ENCODE measurements at regions not wholly inside any gene's neighbourhood (a gene's known extent, or its start where the extent isn't known, plus 50 kb on each side); places are given as distances from the start of the nearest gene placed in this dataset.

DNA sequence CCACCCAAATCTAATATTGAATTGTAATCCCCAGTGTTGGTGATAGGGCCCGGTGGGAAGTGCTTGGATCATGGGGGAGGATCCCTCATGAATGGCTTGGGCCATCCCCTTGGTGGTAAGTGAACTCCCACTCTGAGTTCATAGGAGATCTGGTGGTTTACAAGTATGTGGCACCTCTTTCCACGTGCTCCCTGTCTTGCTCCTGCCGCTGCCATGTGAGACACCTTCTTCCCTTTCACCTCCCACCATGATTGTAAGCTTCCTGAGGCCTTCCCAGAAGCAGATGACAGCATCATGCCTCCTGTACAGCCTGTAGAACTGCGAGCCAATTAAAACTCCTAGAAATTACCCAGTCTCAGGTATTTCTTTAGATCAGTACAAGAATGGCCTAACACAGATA, 150.8 kb downstream of the SH3BGRL2 start:
- intact Hi-C loops (cut with DNase I): no loop called here
- DNase-seq: no peak

DNA sequence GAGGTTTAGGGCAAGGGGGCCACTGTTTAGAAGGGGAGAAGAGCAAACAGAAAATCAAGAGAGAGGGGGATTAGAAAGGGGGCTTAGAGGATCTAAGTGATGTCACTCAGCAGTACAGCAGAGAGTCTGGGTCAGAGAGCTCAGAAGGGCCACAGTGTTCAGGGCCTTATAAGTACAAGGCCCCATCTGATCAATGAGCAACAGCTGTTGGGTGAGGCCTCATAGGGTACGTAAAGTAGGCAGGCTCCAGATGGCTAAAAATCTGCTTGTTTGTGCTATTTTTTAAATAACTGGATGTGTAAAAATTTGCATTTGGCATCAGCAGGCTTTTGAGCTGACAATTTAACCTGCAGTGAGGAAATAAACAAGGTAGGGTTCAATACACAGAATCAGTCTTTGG, 149.8 kb downstream of the SH3BGRL2 start:
- intact Hi-C loops (cut with DNase I): no loop called here
- no peak for DNase-seq

DNA sequence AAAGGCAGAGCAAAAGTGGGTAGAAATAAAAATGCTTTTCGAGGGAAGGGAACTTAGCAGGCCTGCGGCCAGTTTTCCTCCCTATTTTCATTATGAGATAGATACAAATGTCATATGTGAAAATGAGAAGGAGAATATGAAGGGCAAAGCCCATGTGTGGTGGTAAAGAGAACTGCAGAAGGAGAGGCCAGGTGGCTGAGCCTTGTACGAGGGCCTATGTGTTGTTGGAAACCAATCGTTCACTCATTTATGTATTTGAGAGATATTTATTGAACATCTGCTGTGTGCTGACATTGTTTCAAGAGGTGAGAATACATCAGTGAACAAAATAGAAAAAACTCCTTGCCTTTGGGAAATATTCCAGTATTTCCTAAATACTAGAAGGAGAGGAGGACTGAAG, 147.7 kb downstream of the SH3BGRL2 start:
- no peak for DNase-seq
- intact Hi-C loops (cut with DNase I): loop anchor here (5.0 kb wide), 1 partner anchor 88 kb away; no protein-coding TSS in a partner anchor

DNA sequence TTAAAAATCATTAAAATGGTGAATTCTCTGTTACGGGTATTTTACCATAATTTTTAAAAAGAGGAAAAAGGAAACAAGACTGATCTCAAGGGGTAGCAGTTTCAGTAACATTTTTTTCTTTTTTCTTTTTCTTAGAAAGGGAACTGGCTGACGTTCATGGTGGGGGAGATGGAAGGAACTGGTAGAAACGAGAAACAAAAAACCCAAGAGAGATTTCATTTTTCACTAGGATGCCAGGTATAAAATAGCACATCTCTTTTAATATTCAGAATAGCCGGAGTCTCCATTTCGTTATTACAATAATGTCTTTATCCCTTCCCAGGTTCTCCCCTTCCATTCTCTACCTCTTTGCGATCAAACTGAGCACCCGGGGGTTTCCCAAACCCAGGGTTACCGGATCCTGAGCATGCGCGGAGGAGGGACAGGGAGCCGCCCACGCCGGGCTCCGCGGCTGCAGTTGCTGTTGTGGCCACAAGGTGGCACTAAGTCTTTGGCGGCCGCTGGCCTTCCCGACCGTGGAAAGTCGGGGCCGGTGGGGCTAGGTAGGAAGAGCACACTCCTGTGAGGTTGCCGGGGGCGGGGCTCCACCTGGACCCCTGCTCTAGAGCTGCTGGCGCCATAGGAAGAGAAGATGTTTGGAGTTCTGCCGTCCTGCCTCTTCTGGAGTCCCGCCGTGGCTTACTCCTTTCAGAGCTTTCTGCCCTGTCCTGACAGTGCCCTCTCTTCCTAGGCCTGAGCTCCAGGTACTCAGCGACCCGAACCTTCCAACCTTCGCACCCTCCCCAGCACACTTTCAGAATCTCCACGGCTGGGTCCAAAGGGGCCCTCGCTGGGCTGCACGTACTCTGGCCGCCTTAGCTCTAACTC, 146.8 kb downstream of the SH3BGRL2 start:
- intact Hi-C loops (cut with DNase I): loop anchor here (5.0 kb wide), 1 partner anchor 89 kb away; no protein-coding TSS in a partner anchor
- peak; percentile 62 to 93 (median 84) for DNase-seq

DNA sequence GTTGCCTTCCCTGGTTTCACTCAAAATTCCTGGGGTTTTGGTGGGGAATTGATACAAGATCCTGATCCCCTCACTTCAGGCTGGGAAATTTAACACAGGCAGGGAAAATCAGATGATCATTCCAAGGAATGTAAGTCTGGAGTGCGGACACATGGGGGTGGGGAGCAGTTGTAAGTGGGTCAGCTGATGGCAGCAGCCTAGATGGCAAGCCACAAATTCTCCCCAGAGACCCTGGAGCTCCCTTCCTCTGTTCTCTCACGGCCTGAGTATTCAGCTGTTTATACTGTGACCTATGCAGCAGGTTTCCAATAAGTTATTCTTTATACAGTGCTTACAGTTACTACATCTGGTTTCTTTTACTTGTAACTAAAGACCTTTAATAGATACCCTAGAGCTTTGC, 144.9 kb downstream of the SH3BGRL2 start:
- DNase-seq: no peak
- intact Hi-C loops (cut with DNase I): loop anchor here (5.0 kb wide), 1 partner anchor 91 kb away; no protein-coding TSS in a partner anchor

DNA sequence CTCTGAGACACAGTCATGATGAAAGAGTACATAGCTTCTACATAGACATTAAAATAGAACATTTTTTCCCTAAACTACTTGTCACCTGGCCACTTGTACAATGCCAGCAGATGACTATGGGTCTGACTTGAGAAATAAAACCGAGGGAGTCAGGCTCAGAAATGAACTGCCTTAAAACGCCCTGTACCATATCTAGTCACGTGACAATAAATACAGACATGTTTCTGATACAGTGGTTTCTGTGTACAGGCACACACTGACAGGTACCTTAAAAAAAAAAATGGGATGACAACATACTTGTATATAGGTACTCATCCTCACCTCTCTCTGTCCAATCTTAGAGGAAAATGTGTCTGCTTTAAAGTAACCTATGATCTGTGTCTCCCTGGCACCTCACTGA, 144.1 kb downstream of the SH3BGRL2 start:
- no peak for DNase-seq
- intact Hi-C loops (cut with DNase I): loop anchor here (5.0 kb wide), 1 partner anchor 92 kb away; no protein-coding TSS in a partner anchor

DNA sequence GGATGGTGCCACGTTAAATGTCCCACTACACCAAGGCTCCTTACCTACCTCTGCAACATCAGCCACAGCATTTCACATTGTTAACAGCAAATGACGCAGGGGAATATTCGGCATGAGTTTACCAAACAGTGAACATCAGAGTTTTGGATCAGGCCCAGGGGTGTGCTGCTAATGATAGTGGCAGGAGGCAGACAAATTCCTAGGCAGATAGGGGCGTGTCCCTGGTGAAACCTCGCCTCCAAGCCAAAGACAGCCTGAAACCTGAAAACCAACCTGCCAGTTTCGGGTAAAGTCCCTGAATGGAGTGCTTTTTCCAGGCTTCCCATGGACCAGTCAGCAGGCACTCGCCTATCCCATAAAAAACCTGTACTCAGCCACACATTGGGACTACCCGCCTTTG, 133.6 kb downstream of the SH3BGRL2 start:
- DNase-seq: no peak
- intact Hi-C loops (cut with DNase I): no loop called here

DNA sequence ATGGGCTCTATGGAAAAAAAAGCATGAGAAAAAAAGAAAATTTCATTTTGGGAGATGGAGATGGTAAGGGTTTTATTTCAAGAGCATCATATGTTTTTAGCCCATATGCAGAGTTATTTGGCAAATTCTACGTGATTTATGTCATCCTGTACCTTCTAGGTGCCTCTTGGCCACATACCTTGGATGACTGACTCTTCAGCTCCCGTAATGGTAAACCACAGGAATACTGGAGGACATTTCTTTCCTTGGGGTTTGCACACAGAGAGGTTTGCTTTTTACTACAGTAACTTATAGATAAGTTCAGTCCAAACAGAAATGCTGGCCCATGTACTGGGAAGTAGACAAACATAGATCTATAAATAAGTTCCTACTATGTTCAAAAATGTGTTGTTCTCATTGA, 132.2 kb downstream of the SH3BGRL2 start:
- intact Hi-C loops (cut with DNase I): no loop called here
- DNase-seq: no peak

DNA sequence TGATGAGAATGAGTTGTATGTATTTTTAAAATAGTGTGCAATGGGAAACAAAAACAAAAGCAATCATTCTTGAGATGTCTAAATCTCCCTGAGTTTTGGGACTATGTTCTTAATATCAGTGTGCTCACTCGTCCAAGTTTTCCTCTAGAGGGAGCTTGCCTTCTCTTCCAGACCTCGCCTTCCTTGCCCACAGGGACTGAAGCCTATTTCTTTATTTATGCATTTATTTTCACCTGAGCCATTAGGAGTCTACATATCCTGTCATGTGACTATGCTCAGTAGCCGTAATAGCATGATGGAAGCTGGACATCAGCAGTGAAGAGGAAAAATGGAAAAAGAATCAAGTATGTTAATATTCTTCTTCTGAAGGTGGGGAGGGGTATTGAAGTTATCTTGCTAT, 131.2 kb downstream of the SH3BGRL2 start:
- intact Hi-C loops (cut with DNase I): no loop called here
- DNase-seq: peak in 8 of 42 donors; percentile 12 to 48 (median 22)

DNA sequence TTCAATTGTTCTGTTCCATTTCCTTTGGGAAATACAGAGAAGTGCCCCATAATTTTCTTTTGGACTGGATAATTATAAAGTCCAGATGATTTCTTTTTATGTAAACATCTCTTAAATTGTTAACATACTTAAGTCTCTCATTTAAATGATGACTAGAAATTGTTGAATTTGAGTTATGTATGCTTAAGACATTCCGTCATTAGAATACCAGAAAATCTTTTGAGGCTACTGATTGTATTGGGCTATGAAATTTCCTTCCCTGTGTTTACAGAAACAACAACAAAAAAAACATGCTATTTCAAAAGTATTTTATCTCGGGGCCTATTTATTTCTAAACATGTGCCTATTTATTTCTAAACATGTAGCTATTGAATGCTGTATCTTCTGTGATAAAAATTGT, 125.4 kb downstream of the SH3BGRL2 start:
- DNase-seq: no peak
- intact Hi-C loops (cut with DNase I): no loop called here

DNA sequence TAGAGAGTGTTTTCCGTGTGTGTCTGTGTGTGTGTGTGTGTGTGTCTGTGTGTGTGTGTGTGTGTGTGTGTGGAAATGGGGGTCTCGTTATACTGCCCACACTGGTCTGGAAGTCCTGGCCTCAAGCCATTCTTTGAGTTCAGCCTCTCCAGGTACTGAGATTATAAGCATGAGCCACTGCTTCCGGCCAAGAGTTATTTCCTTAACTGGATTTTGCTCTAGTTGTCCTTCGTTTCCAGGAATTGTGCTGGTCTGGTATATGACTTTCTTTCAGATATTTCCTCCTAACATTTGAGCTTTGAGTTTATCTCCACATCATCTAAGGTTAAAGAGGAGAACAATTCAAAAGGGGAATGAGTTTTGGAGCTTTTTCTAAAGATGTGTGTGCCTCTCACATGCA, 124.8 kb downstream of the SH3BGRL2 start:
- no peak for DNase-seq
- intact Hi-C loops (cut with DNase I): no loop called here
